ENCODE measurements at regions not wholly inside any gene's neighbourhood (a gene's known extent, or its start where the extent isn't known, plus 50 kb on each side); places are given as distances from the start of the nearest gene placed in this dataset.

- no peak for DNase-seq (ENCODE audit: low read depth)
- TF ChIP-seq CTCF (conservative IDR thresholded peaks at IDR 0.05; ENCODE audit: low read depth, low read length) = no peak
Measured at GRCh38 chr10:71040846-71041605, 152.7 kb upstream of the PCBD1 start.

GRCh38 chr10:71042216-71042615 lies 153.9 kb upstream of the PCBD1 start:
- no peak overlapping the region for H3K4me3 ChIP-seq (ENCODE audit: low read depth, low read length)
- TF ChIP-seq CTCF (conservative IDR thresholded peaks at IDR 0.05; ENCODE audit: low read depth, low read length) = no peak
- no peak for DNase-seq (ENCODE audit: low read depth)

More at GRCh38 chr10:71040846-71041605, 152.7 kb upstream of the PCBD1 start:
- H3K4me3 ChIP-seq (ENCODE audit: low read depth, low read length) = no peak overlapping the region

- no peak overlapping the region for H3K4me3 ChIP-seq (ENCODE audit: low read depth, low read length)
- TF ChIP-seq CTCF (conservative IDR thresholded peaks at IDR 0.05; ENCODE audit: low read depth, low read length) = no peak
- DNase-seq (ENCODE audit: low read depth) = no peak
Measured at GRCh38 chr10:71042699-71043098, 154.3 kb upstream of the PCBD1 start.

- H3K4me3 ChIP-seq (ENCODE audit: low read depth, low read length) = no peak overlapping the region
- DNase-seq (ENCODE audit: low read depth) = no peak
- no peak for TF ChIP-seq CTCF (conservative IDR thresholded peaks at IDR 0.05; ENCODE audit: low read depth, low read length)
Measured at GRCh38 chr10:71043858-71044257, 155.5 kb upstream of the PCBD1 start.

- DNase-seq (ENCODE audit: low read depth) = no peak
- no peak for TF ChIP-seq CTCF (conservative IDR thresholded peaks at IDR 0.05; ENCODE audit: low read depth, low read length)
- no peak overlapping the region for H3K4me3 ChIP-seq (ENCODE audit: low read depth, low read length)
Measured at GRCh38 chr10:71044720-71045119, 156.4 kb upstream of the PCBD1 start.

- no peak for TF ChIP-seq CTCF (conservative IDR thresholded peaks at IDR 0.05; ENCODE audit: low read depth, low read length)
- DNase-seq (ENCODE audit: low read depth) = no peak
- no peak overlapping the region for H3K4me3 ChIP-seq (ENCODE audit: low read depth, low read length)
Measured at GRCh38 chr10:71045204-71045809, 156.9 kb upstream of the PCBD1 start.

GRCh38 chr10:71045936-71046335 lies 157.6 kb upstream of the PCBD1 start:
- DNase-seq (ENCODE audit: low read depth) = no peak
- TF ChIP-seq CTCF (conservative IDR thresholded peaks at IDR 0.05; ENCODE audit: low read depth, low read length) = no peak
- no peak overlapping the region for H3K4me3 ChIP-seq (ENCODE audit: low read depth, low read length)
